ENCODE measurements at regions not wholly inside any gene's neighbourhood (a gene's known extent, or its start where the extent isn't known, plus 50 kb on each side); places are given as distances from the start of the nearest gene placed in this dataset.

DNA sequence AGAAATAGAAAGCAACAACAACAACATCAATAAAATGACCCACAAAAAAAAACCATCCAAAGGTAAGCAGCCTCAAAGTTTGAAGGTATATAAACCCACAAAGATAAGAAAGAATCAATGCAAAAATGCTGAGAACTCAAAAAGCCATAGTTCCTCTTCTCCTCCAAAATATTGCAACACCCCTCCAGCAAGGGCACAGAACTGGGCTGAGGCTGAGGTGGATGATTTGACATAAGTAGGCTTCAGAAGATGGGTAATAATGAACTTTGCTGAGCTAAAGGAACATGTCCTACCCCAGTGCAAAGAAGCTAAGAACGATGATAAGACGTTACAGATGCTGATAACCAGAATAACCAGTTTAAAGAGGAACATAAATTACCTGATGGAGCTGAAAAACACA, 188.8 kb upstream of the BTBD3 start:
- TF ChIP-seq CTCF (conservative IDR thresholded peaks at IDR 0.05; ENCODE audit: low read depth, low read length) (no peak), CEBPB (IDR thresholded peaks at IDR 0.05; ENCODE audit: low read depth, low read length) (no peak), USF2 (IDR thresholded peaks at IDR 0.05; ENCODE audit: low read depth, low read length) (no peak), RAD21 (IDR thresholded peaks at IDR 0.05; ENCODE audit: low read length) (no peak), POLR2A (IDR thresholded peaks at IDR 0.05; ENCODE audit: low read depth, low read length) (no peak), NFE2L2 (IDR thresholded peaks at IDR 0.05; ENCODE audit: low read depth, low read length) (no peak), RFX5 (IDR thresholded peaks at IDR 0.05; ENCODE audit: low read depth, low read length) (no peak), SMC3 (IDR thresholded peaks at IDR 0.05; ENCODE audit: low read depth, low read length) (no peak), RCOR1 (IDR thresholded peaks at IDR 0.05; ENCODE audit: insufficient replicate concordance, low read length) (no peak), MAZ (IDR thresholded peaks at IDR 0.05; ENCODE audit: borderline replicate concordance, low read depth, low read length) (no peak), FOS (IDR thresholded peaks at IDR 0.05; ENCODE audit: low read depth, low read length) (no peak), MXI1 (IDR thresholded peaks at IDR 0.05; ENCODE audit: borderline replicate concordance, low read depth, low read length) (no peak)
